ENCODE measurements at regions not wholly inside any gene's neighbourhood (a gene's known extent, or its start where the extent isn't known, plus 50 kb on each side); places are given as distances from the start of the nearest gene placed in this dataset.

- H3K4me2 ChIP-seq (ENCODE audit: low read depth, low read length, poor library complexity, severe bottlenecking): no peak overlapping the region
Observed at GRCh38 chr12:98343002-98343567, 172.3 kb upstream of the TMPO start.

GRCh38 chr12:98344046-98344930, 171.1 kb upstream of the TMPO start:
- H3K36me3 ChIP-seq (ENCODE audit: low read length): no peaks in the 10 kb centered on the region
- H3K27ac ChIP-seq (ENCODE audit: low read depth, low read length): no peak overlapping the region
- H3K9ac ChIP-seq (ENCODE audit: low read length): no peak overlapping the region
- H3K4me2 ChIP-seq (ENCODE audit: low read depth, low read length, poor library complexity, severe bottlenecking): no peak overlapping the region
- H3K9me2 ChIP-seq (replicated peaks; ENCODE audit: insufficient read depth, low read length): no peaks in the 10 kb centered on the region
- no peaks in the 10 kb centered on the region for H4K20me1 ChIP-seq (ENCODE audit: low read depth, low read length)
- no peaks in the 10 kb centered on the region for H3K27me3 ChIP-seq (ENCODE audit: low read length)
- H3K4me3 ChIP-seq (ENCODE audit: insufficient read depth, low read length, poor library complexity, severe bottlenecking): no peak overlapping the region
- H3K9me3 ChIP-seq (ENCODE audit: insufficient read depth, low read length): no peaks in the 10 kb centered on the region
- no peak for TF ChIP-seq CTCF (IDR thresholded peaks at IDR 0.05; ENCODE audit: insufficient read depth, low read length, poor library complexity, severe bottlenecking)
- no peak for TF ChIP-seq EZH2phosphoT487 (conservative IDR thresholded peaks at IDR 0.05; ENCODE audit: low read length)
- H2AFZ ChIP-seq (ENCODE audit: low read depth, low read length, severe bottlenecking): no peak overlapping the region
- H3F3A ChIP-seq (ENCODE audit: insufficient read depth): no peaks in the 10 kb centered on the region
- no peaks in the 10 kb centered on the region for H3K79me2 ChIP-seq (ENCODE audit: insufficient read depth, low read length)

More at GRCh38 chr12:98343002-98343567, 172.3 kb upstream of the TMPO start:
- Histone ChIP-seq H3K9me2 (replicated peaks; ENCODE audit: insufficient read depth, low read length) (no peaks in the 10 kb centered on the region), H2AFZ (ENCODE audit: low read depth, low read length, severe bottlenecking) (no peak overlapping the region), H3K36me3 (ENCODE audit: low read length) (no peaks in the 10 kb centered on the region), H3K9me3 (ENCODE audit: insufficient read depth, low read length) (no peaks in the 10 kb centered on the region), H3F3A (ENCODE audit: insufficient read depth) (no peaks in the 10 kb centered on the region), H3K9ac (ENCODE audit: low read length) (no peak overlapping the region), H3K27ac (ENCODE audit: low read depth, low read length) (no peak overlapping the region), H4K20me1 (ENCODE audit: low read depth, low read length) (no peaks in the 10 kb centered on the region), H3K4me3 (ENCODE audit: insufficient read depth, low read length, poor library complexity, severe bottlenecking) (no peak overlapping the region), H3K27me3 (ENCODE audit: low read length) (no peaks in the 10 kb centered on the region), H3K79me2 (ENCODE audit: insufficient read depth, low read length) (no peaks in the 10 kb centered on the region)
- TF ChIP-seq CTCF (IDR thresholded peaks at IDR 0.05; ENCODE audit: insufficient read depth, low read length, poor library complexity, severe bottlenecking) (no peak), EZH2phosphoT487 (conservative IDR thresholded peaks at IDR 0.05; ENCODE audit: low read length) (no peak)

GRCh38 chr12:98345308-98345876, 170.0 kb upstream of the TMPO start:
- Histone ChIP-seq H4K20me1 (ENCODE audit: low read depth, low read length) (no peaks in the 10 kb centered on the region), H3K27me3 (ENCODE audit: low read length) (no peaks in the 10 kb centered on the region), H3K36me3 (ENCODE audit: low read length) (no peaks in the 10 kb centered on the region), H3K4me3 (ENCODE audit: insufficient read depth, low read length, poor library complexity, severe bottlenecking) (no peak overlapping the region), H3K4me2 (ENCODE audit: low read depth, low read length, poor library complexity, severe bottlenecking) (no peak overlapping the region), H3K9ac (ENCODE audit: low read length) (no peak overlapping the region), H2AFZ (ENCODE audit: low read depth, low read length, severe bottlenecking) (no peak overlapping the region), H3K9me3 (ENCODE audit: insufficient read depth, low read length) (no peaks in the 10 kb centered on the region), H3K79me2 (ENCODE audit: insufficient read depth, low read length) (no peaks in the 10 kb centered on the region), H3K9me2 (replicated peaks; ENCODE audit: insufficient read depth, low read length) (no peaks in the 10 kb centered on the region), H3F3A (ENCODE audit: insufficient read depth) (no peaks in the 10 kb centered on the region), H3K27ac (ENCODE audit: low read depth, low read length) (no peak overlapping the region)
- no peak for TF ChIP-seq EZH2phosphoT487 (conservative IDR thresholded peaks at IDR 0.05; ENCODE audit: low read length)
- no peak for TF ChIP-seq CTCF (IDR thresholded peaks at IDR 0.05; ENCODE audit: insufficient read depth, low read length, poor library complexity, severe bottlenecking)
